AG09309 (cell line): ENCODE measurements at regions not wholly inside any gene's neighbourhood (a gene's known extent, or its start where the extent isn't known, plus 50 kb on each side); places are given as distances from the start of the nearest gene placed in this dataset.

Experiments used
- DNase-seq: peaks from one replicate; pipeline ENCODE4 v3.0.0-alpha.2; 2010; ENCODE audit warnings: low read depth
- H3K4me3 ChIP-seq: 2 replicates; pipeline ENCODE4 v1.5.1; 2011; ENCODE audit warnings: mild to moderate bottlenecking, low read depth, low read length, moderate library complexity; ENCODE audit not compliant: control insufficient read depth
- CTCF ChIP-seq: IDR thresholded peaks from 2 replicates; pipeline ENCODE4 v1.5.1; 2011; ENCODE audit warnings: mild to moderate bottlenecking, low read depth, low read length, inconsistent platforms; ENCODE audit not compliant: insufficient read depth, control insufficient read depth; ENCODE audit errors: missing control alignments

DNA sequence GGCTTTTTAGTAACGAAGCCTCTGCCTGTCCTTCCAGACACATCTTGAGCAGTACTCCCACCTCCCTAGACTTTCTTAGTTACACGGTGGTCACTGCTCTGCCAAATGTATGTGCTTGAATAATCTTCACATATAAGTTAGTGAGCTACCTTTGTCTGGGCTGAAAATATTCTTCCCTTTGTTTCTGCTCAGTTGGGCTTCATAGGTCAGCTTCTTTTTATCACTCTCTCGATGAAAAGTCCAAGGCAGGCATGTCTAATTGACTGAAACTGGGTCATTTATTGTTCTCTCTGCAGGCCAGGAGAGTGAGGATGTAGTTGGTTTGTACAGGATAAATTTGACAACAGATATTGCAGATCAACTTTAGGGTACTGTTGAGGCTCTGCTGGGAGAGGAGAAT lies 636.7 kb upstream of the IGFBP3 start:
- no peak overlapping the region for H3K4me3 ChIP-seq
- DNase-seq = no peak
- no peak for TF ChIP-seq CTCF

DNA sequence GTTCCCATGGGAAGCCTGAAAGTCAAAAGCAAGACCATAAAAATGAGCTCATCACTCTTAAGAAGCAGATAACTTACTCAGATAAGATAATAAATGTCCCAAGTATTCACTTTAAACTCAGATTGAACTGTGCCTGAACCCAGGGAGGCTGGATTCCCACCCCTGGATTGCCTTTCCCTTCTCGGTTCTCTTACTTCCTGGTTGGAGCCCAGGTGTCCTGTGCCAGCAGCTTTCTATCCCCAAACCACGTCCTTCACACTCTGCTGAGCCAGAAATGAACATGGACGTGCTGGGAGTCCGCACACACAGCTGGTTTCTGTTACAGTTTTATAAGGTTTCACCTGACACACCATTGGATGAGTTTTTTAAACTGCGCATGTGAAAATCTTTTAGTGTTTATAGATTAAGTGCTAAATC lies 636.2 kb upstream of the IGFBP3 start:
- TF ChIP-seq CTCF = no peak
- no peak overlapping the region for H3K4me3 ChIP-seq
- no peak for DNase-seq

DNA sequence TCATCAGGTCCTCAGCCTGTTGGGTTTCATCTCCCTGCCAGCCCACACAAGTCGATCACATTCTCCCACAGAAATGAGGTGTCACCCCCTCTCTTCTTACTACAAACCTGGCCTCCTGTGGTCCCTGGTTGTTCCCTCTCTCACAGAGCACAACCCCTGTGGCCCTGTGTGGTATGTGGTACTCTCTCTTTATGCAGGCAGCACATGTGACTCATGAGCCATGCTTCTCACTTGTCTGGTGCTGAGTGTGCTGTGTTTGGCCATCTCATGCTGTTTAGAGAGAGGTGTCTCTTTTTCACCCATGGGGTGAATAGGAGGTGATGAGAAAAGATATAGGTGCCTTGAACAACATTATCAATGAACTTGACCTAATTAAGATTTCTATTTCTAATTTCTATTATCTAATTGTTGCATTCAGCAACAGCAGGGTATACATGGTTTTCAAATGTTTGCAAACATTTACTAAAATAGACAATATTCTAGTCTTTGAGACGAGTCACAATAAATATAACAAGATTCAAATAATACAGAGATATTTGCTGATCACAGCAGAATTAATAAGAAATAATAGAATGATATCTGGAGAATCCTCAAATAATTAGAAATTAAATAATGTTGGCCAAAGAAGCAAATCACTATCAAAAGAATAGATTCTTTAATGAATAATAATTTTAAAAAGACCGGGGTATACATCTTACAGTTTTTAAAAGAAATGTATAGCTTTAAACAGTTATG lies 633.8 kb upstream of the IGFBP3 start:
- no peak overlapping the region for H3K4me3 ChIP-seq
- TF ChIP-seq CTCF = no peak
- no peak for DNase-seq

DNA sequence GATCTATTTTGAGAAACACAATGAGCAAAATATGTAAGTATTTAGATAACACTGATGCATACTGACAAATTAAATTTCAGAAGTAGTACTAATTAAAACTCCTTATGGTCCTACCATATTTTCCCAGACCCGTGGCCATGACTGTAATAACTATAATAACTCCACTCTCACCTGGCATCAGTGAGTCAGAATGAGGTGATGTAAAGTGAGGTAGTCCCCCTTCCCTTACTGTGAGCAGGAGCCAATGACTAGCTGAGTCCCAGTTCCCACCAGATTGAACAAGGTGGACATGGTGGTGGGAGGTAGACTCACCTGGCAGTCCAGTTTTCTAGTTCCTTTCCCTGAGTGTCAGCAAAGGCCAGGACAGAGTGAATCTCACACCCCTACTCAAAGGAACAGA lies 630.5 kb upstream of the IGFBP3 start:
- no peak for TF ChIP-seq CTCF
- DNase-seq = no peak
- H3K4me3 ChIP-seq = no peak overlapping the region

GRCh38 chr7:46550864-46551263 lies 629.8 kb upstream of the IGFBP3 start:
- no peak overlapping the region for H3K4me3 ChIP-seq
- no peak for DNase-seq
- no peak for TF ChIP-seq CTCF

GRCh38 chr7:46549892-46550639 lies 629.0 kb upstream of the IGFBP3 start:
- DNase-seq = no peak
- no peak for TF ChIP-seq CTCF
- H3K4me3 ChIP-seq = no peak overlapping the region

DNA sequence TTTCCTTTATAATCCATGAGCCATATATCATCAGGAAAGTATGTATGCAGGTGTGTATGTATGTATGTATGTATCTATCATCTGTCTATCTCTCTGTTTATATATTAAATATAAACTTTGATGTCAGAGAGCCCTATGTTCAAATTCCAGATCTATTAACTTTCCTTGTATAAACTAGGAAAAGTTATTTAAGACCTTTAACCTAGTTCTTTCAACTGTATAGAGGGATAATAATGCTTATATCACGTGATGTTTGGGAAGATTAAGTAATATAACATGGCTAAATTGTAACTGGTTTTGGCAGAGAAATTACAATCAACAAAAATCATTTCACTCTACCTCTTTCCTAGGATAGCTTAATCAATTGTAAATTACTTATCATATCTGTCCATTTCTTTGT lies 628.3 kb upstream of the IGFBP3 start:
- DNase-seq = no peak
- no peak for TF ChIP-seq CTCF
- H3K4me3 ChIP-seq = no peak overlapping the region
